IMR-90 (cell line): ENCODE measurements at regions not wholly inside any gene's neighbourhood (a gene's known extent, or its start where the extent isn't known, plus 50 kb on each side); places are given as distances from the start of the nearest gene placed in this dataset.

Experiments
- ATAC-seq: fragments of 200-7000 bp; cut with Tn5 transposase; 2 replicates; pipeline ENCODE4 v1.9.1; 2020; ENCODE audit warnings: low read depth, mild to moderate bottlenecking, moderate library complexity
- BruUV-seq: library from RNA; stranded (reverse); fragments of 400-500 nt; replicated peaks from 2 replicates; lab custom pipeline; 2021; lab: Mats Ljungman, UMichigan
- CTCF ChIA-PET: fragments of 300-600 bp; formaldehyde crosslinking; extraction: SDS; loops from one replicate; lab custom pipeline; 2021; ENCODE audit warnings: antibody characterized with exemption; lab: Yijun Ruan, JAX
- POLR2A ChIA-PET: fragments of 300-600 bp; sonication (Branson Sonifier 250); formaldehyde crosslinking; loops from one replicate; lab custom pipeline; 2022; ENCODE audit warnings: antibody characterized with exemption; ENCODE audit not compliant: unreplicated experiment; lab: Charles Lee
- DNase-seq: peaks from one replicate; pipeline ENCODE4 v3.0.0; 2013
- H2AFZ ChIP-seq: replicated peaks from 2 replicates; pipeline ENCODE3; 2013; ENCODE audit warnings: low read length, mild to moderate bottlenecking; ENCODE audit not compliant: poor library complexity
- H2AK5ac ChIP-seq: 2 replicates; pipeline ENCODE4 v1.6.1; 2013; ENCODE audit warnings: low read depth, low read length, inconsistent platforms
- H2AK9ac ChIP-seq: replicated peaks from 2 replicates; pipeline ENCODE3; 2013; ENCODE audit warnings: mild to moderate bottlenecking, low read depth, low read length, moderate library complexity; ENCODE audit not compliant: poor library complexity
- H2BK120ac ChIP-seq: 2 replicates; pipeline ENCODE4 v1.6.1; 2013; ENCODE audit warnings: low read depth, low read length, inconsistent platforms
- H2BK15ac ChIP-seq: 3 replicates; pipeline ENCODE4 v1.6.1; 2013; ENCODE audit warnings: low read depth, low read length, inconsistent platforms
- H2BK20ac ChIP-seq: 2 replicates; pipeline ENCODE4 v1.6.1; 2013; ENCODE audit warnings: low read depth, mild to moderate bottlenecking, inconsistent platforms, low read length, moderate library complexity
- H2BK5ac ChIP-seq: 2 replicates; pipeline ENCODE4 v1.6.1; 2013; ENCODE audit warnings: mild to moderate bottlenecking, low read depth, low read length, inconsistent platforms; ENCODE audit not compliant: poor library complexity, severe bottlenecking
- H3K14ac ChIP-seq: replicated peaks from 2 replicates; pipeline ENCODE4 v1.6.1; 2013; ENCODE audit warnings: low read depth, low read length, inconsistent platforms
- H3K18ac ChIP-seq: 2 replicates; pipeline ENCODE4 v1.6.1; 2013; ENCODE audit warnings: low read depth, low read length, control low read depth
- H3K23ac ChIP-seq: 2 replicates; pipeline ENCODE4 v1.6.1; 2013; ENCODE audit warnings: low read depth, low read length, inconsistent platforms
- H3K27ac ChIP-seq: 2 replicates; pipeline ENCODE4 v1.5.1; 2013; ENCODE audit warnings: mild to moderate bottlenecking, control low read depth, low read length; ENCODE audit not compliant: insufficient read depth
- H3K27me3 ChIP-seq: 2 replicates; pipeline ENCODE4 v1.6.1; 2013; ENCODE audit warnings: low read length; ENCODE audit not compliant: control insufficient read depth, insufficient read depth
- H3K36me3 ChIP-seq: 2 replicates; pipeline ENCODE4 v1.6.1; 2013; ENCODE audit warnings: low read length, mixed read lengths; ENCODE audit not compliant: control insufficient read depth, insufficient read depth
- H3K4ac ChIP-seq: 2 replicates; pipeline ENCODE4 v1.6.1; 2013; ENCODE audit warnings: low read depth, low read length, inconsistent platforms
- H3K4me1 ChIP-seq: 2 replicates; pipeline ENCODE4 v1.6.1; 2013; ENCODE audit warnings: low read length, mixed read lengths; ENCODE audit not compliant: control insufficient read depth, insufficient read depth
- H3K4me2 ChIP-seq: 2 replicates; pipeline ENCODE4 v1.6.1; 2013; ENCODE audit warnings: low read depth, mild to moderate bottlenecking, control low read depth, low read length, moderate library complexity
- H3K4me3 ChIP-seq: 2 replicates; pipeline ENCODE4 v1.5.1; 2013; ENCODE audit warnings: low read depth, mild to moderate bottlenecking, control low read depth, low read length, moderate library complexity; ENCODE audit not compliant: insufficient read depth
- H3K56ac ChIP-seq: 2 replicates; pipeline ENCODE4 v1.6.1; 2013; ENCODE audit warnings: low read length, inconsistent platforms; ENCODE audit not compliant: insufficient read depth; ENCODE audit errors: extremely low read depth
- H3K79me1 ChIP-seq, 2 experiments: 2 replicates each; pipeline ENCODE4 v1.6.1; 2013; ENCODE audit warnings: low read length in 2 of 2, inconsistent platforms in 1 of 2, low read depth in 1 of 2
- H3K9ac ChIP-seq: 2 replicates; pipeline ENCODE4 v1.6.1; 2013; ENCODE audit warnings: low read depth, low read length, control low read depth
- H3K9me1 ChIP-seq: 2 replicates; pipeline ENCODE4 v1.6.1; 2013; ENCODE audit warnings: low read length, inconsistent platforms; ENCODE audit not compliant: insufficient read depth
- H3K9me3 ChIP-seq: 2 replicates; pipeline ENCODE4 v1.6.1; 2013; ENCODE audit warnings: low read length; ENCODE audit not compliant: control insufficient read depth, insufficient read depth
- H4K20me1 ChIP-seq: 2 replicates; pipeline ENCODE4 v1.6.1; 2013; ENCODE audit warnings: low read length, inconsistent platforms; ENCODE audit not compliant: insufficient read depth
- H4K5ac ChIP-seq: 2 replicates; pipeline ENCODE4 v1.6.1; 2013; ENCODE audit warnings: mild to moderate bottlenecking, low read depth, low read length, control low read depth
- H4K8ac ChIP-seq, 2 experiments: 2 replicates each; pipeline ENCODE4 v1.6.1; 2013; ENCODE audit warnings: low read depth in 2 of 2, low read length in 2 of 2, control low read depth in 1 of 2, inconsistent platforms in 1 of 2
- H4K91ac ChIP-seq: 2 replicates; pipeline ENCODE4 v1.6.1; 2013; ENCODE audit warnings: low read depth, low read length, inconsistent platforms; ENCODE audit not compliant: insufficient read depth
- BHLHE40 ChIP-seq: fragments of 150-350 bp; IDR thresholded peaks from 2 replicates; pipeline ENCODE4 v1.6.1; 2016; ENCODE audit warnings: mild to moderate bottlenecking, low read depth, low read length
- CEBPB ChIP-seq: IDR thresholded peaks from 2 replicates; pipeline ENCODE4 v1.6.1; 2012; ENCODE audit warnings: low read depth, low read length, improper control_type of control experiment
- CHD1 ChIP-seq: IDR thresholded peaks from 2 replicates; pipeline ENCODE4 v1.6.1; 2012; ENCODE audit warnings: low read depth, low read length, improper control_type of control experiment
- CTCF ChIP-seq: conservative IDR thresholded peaks from 2 replicates; pipeline ENCODE4 v1.5.1; 2012; ENCODE audit warnings: mild to moderate bottlenecking, low read depth, low read length, improper control_type of control experiment
- ELK1 ChIP-seq: fragments of 150-350 bp; IDR thresholded peaks from 2 replicates; pipeline ENCODE4 v1.6.1; 2016; ENCODE audit warnings: low read depth, mild to moderate bottlenecking, low read length, moderate library complexity, borderline replicate concordance
- FOS ChIP-seq: fragments of 150-350 bp; IDR thresholded peaks from 2 replicates; pipeline ENCODE4 v1.6.1; 2016; ENCODE audit warnings: low read depth, low read length
- MAFK ChIP-seq: IDR thresholded peaks from 2 replicates; pipeline ENCODE4 v1.6.1; 2012; ENCODE audit warnings: low read depth, low read length, improper control_type of control experiment
- MAZ ChIP-seq: IDR thresholded peaks from 2 replicates; pipeline ENCODE4 v1.6.1; 2012; ENCODE audit warnings: low read depth, mild to moderate bottlenecking, low read length, improper control_type of control experiment, moderate library complexity, borderline replicate concordance
- MXI1 ChIP-seq: IDR thresholded peaks from 2 replicates; pipeline ENCODE4 v1.6.1; 2012; ENCODE audit warnings: low read depth, mild to moderate bottlenecking, low read length, moderate library complexity, borderline replicate concordance
- NFE2L2 ChIP-seq: fragments of 150-350 bp; IDR thresholded peaks from 2 replicates; pipeline ENCODE4 v1.6.1; 2016; ENCODE audit warnings: low read depth, mild to moderate bottlenecking, low read length
- POLR2A ChIP-seq: IDR thresholded peaks from 2 replicates; pipeline ENCODE4 v1.6.1; 2012; ENCODE audit warnings: mild to moderate bottlenecking, low read depth, low read length
- RAD21 ChIP-seq: IDR thresholded peaks from 2 replicates; pipeline ENCODE4 v1.6.1; 2012; ENCODE audit warnings: low read length, improper control_type of control experiment
- RCOR1 ChIP-seq: IDR thresholded peaks from 2 replicates; pipeline ENCODE4 v1.6.1; 2012; ENCODE audit warnings: mild to moderate bottlenecking, low read length, improper control_type of control experiment; ENCODE audit not compliant: insufficient replicate concordance
- RFX5 ChIP-seq: IDR thresholded peaks from 2 replicates; pipeline ENCODE4 v1.8.0; 2012; ENCODE audit warnings: low read depth, mild to moderate bottlenecking, low read length, moderate library complexity
- SMC3 ChIP-seq: fragments of 150-350 bp; IDR thresholded peaks from 2 replicates; pipeline ENCODE4 v1.6.1; 2016; ENCODE audit warnings: low read depth, mild to moderate bottlenecking, antibody characterized with exemption, low read length, moderate library complexity
- USF2 ChIP-seq: fragments of 150-350 bp; IDR thresholded peaks from 2 replicates; pipeline ENCODE4 v1.6.1; 2017; ENCODE audit warnings: mild to moderate bottlenecking, antibody characterized with exemption, low read length, low read depth
- WGBS, 2 experiments: methylation state at CpG; one replicate each; pipeline versions ENCODE4 v1.1.5 to v1.1.7; 2013; ENCODE audit warnings: missing lambda C conversion rate in 2 of 2; ENCODE audit not compliant: insufficient read length in 1 of 2; ENCODE audit errors: extremely low coverage in 2 of 2; 5-methylcytosine and 5-hydroxymethylcytosine counted together
- dilution Hi-C: fragments of 300-500 bp; cut with HindIII; formaldehyde crosslinking; loops from one replicate; pipeline ENCODE4 v1.14.3; 2018; ENCODE audit warnings: low sequenced_read_pairs; ENCODE audit not compliant: unreplicated experiment
- in situ Hi-C: fragments of 300-500 bp; cut with MboI; formaldehyde crosslinking; loops from 3 replicates; pipeline ENCODE4 v1.14.3; 2019; ENCODE audit warnings: low sequenced_read_pairs, inconsistent platforms, mixed read lengths
- intact Hi-C: fragments of 100-400 bp; cut with micrococcal nuclease; formaldehyde crosslinking; loops from 2 replicates; pipeline ENCODE4 v1.10.0; 2022

- BruUV-seq, result no TSS peak
- H2AK9ac ChIP-seq, result no peak overlapping the region
- no peak overlapping the region for H2BK20ac ChIP-seq
- WGBS, 2 experiments, result 86% methylated on average over 4 of the region's 7 CpGs; no CpG with 5 or more reads in 1 of the 2 experiments
- H3K56ac ChIP-seq, result no peak overlapping the region
- no peak overlapping the region for H4K91ac ChIP-seq
- intact Hi-C loops (loop anchor here (5.0 kb wide), 1 partner anchor 333 kb away; no protein-coding TSS in a partner anchor), in situ Hi-C loops (no loop called here), dilution Hi-C loops (no loop called here)
- H4K20me1 ChIP-seq, result no peaks in the 10 kb centered on the region
- no peak overlapping the region for H2AK5ac ChIP-seq
- no peak for ATAC-seq
- no peak overlapping the region for H3K9ac ChIP-seq
- no peak overlapping the region for H2BK15ac ChIP-seq
- no peaks in the 10 kb centered on the region for H3K27me3 ChIP-seq
- H3K79me1 ChIP-seq, result no peaks in the 10 kb centered on the region
- no peak overlapping the region for H2BK120ac ChIP-seq
- H3K9me3 ChIP-seq, result no peaks in the 10 kb centered on the region
- CTCF ChIA-PET, result no interaction called here
- H3K9me1 ChIP-seq, result no peaks in the 10 kb centered on the region
- H4K5ac ChIP-seq, result no peak overlapping the region
- TF ChIP-seq RAD21 (no peak), BHLHE40 (no peak), SMC3 (no peak), NFE2L2 (no peak), ELK1 (no peak), MXI1 (no peak), CEBPB (no peak), RCOR1 (no peak), RFX5 (no peak), POLR2A (no peak), USF2 (no peak), CTCF (no peak), CHD1 (no peak), MAZ (no peak), MAFK (no peak), FOS (no peak)
- H2BK5ac ChIP-seq, result no peak overlapping the region
- no peak for DNase-seq
- no peak overlapping the region for H3K4me3 ChIP-seq
- no peak overlapping the region for H3K23ac ChIP-seq
- no peak overlapping the region for H3K4ac ChIP-seq
- H3K14ac ChIP-seq, result no peak overlapping the region
- H3K36me3 ChIP-seq, result no peaks in the 10 kb centered on the region
- no peak overlapping the region for H3K4me2 ChIP-seq
- no peaks in the 10 kb centered on the region for H3K4me1 ChIP-seq
- POLR2A ChIA-PET, result no interaction called here
- no peak overlapping the region for H3K27ac ChIP-seq
- no peak overlapping the region for H4K8ac ChIP-seq
- no peak overlapping the region for H2AFZ ChIP-seq
- H3K18ac ChIP-seq, result no peak overlapping the region
These were observed 330.1 kb downstream of the FAT3 start for GRCh38 chr11:92554688-92555087.
